ENCODE measurements at regions not wholly inside any gene's neighbourhood (a gene's known extent, or its start where the extent isn't known, plus 50 kb on each side); places are given as distances from the start of the nearest gene placed in this dataset.

DNA sequence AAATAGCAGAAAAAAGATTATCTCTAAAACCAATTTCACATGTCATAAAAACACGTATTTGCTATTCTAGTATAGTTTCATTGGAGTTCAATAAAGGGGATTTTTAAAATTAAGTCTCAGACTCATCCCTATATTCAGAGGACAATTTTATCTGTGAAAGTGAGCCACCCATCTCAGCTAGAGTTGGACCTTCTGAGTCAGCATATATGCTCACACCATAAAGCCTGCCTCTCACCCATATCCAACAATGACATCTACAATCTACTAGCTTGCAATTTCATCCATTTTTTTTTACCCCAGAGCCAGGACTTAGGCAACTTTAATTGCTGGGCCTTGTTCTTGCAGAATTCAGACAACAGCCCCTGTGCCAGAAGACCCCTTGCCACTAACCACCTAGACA is 165.3 kb upstream of the DYNLRB2 start:
- TF ChIP-seq SPI1 (IDR thresholded peaks at IDR 0.05; ENCODE audit: low read depth, low read length) (no peak), PAX5 (IDR thresholded peaks at IDR 0.05; ENCODE audit: insufficient read depth, low read length, severe bottlenecking) (no peak)
- DNase-seq (ENCODE audit: insufficient read length, low spot score) (no peak), FAIRE-seq (no peak)

- DNase-seq (ENCODE audit: insufficient read length, low spot score) (no peak), FAIRE-seq (no peak)
- TF ChIP-seq PAX5 (IDR thresholded peaks at IDR 0.05; ENCODE audit: insufficient read depth, low read length, severe bottlenecking) (no peak), POLR2A (IDR thresholded peaks at IDR 0.05; ENCODE audit: low read depth, low read length) (no peak), TAF1 (IDR thresholded peaks at IDR 0.05; ENCODE audit: low read depth, low read length) (no peak), SPI1 (IDR thresholded peaks at IDR 0.05; ENCODE audit: low read depth, low read length) (no peak), POU2F2 (IDR thresholded peaks at IDR 0.05; ENCODE audit: low read depth, low read length) (no peak), POLR2AphosphoS5 (IDR thresholded peaks at IDR 0.05; ENCODE audit: low read depth, low read length) (no peak)
Measured at GRCh38 chr16:80372341-80372740, 168.5 kb upstream of the DYNLRB2 start.

- FAIRE-seq, result no peak
Measured at GRCh38 chr16:80369138-80369958, 171.4 kb upstream of the DYNLRB2 start.

GRCh38 chr16:80367037-80367658 is 173.6 kb upstream of the DYNLRB2 start:
- TF ChIP-seq POLR2AphosphoS5 (IDR thresholded peaks at IDR 0.05; ENCODE audit: low read depth, low read length), result no peak
- no peak for TF ChIP-seq TAF1 (IDR thresholded peaks at IDR 0.05; ENCODE audit: low read depth, low read length)
- TF ChIP-seq SPI1 (IDR thresholded peaks at IDR 0.05; ENCODE audit: low read depth, low read length), result no peak
- TF ChIP-seq PAX5 (IDR thresholded peaks at IDR 0.05; ENCODE audit: insufficient read depth, low read length, severe bottlenecking), result no peak
- TF ChIP-seq POU2F2 (IDR thresholded peaks at IDR 0.05; ENCODE audit: low read depth, low read length), result no peak
- TF ChIP-seq POLR2A (IDR thresholded peaks at IDR 0.05; ENCODE audit: low read depth, low read length), result no peak
- FAIRE-seq, result no peak

More at GRCh38 chr16:80369138-80369958, 171.4 kb upstream of the DYNLRB2 start:
- no peak for DNase-seq (ENCODE audit: insufficient read length, low spot score)
- no peak for TF ChIP-seq POU2F2 (IDR thresholded peaks at IDR 0.05; ENCODE audit: low read depth, low read length)
- TF ChIP-seq PAX5 (IDR thresholded peaks at IDR 0.05; ENCODE audit: insufficient read depth, low read length, severe bottlenecking), result no peak
- no peak for TF ChIP-seq SPI1 (IDR thresholded peaks at IDR 0.05; ENCODE audit: low read depth, low read length)
- no peak for TF ChIP-seq POLR2AphosphoS5 (IDR thresholded peaks at IDR 0.05; ENCODE audit: low read depth, low read length)

GRCh38 chr16:80366023-80366422 is 174.8 kb upstream of the DYNLRB2 start:
- TF ChIP-seq POLR2AphosphoS5 (IDR thresholded peaks at IDR 0.05; ENCODE audit: low read depth, low read length) (no peak), POU2F2 (IDR thresholded peaks at IDR 0.05; ENCODE audit: low read depth, low read length) (no peak), POLR2A (IDR thresholded peaks at IDR 0.05; ENCODE audit: low read depth, low read length) (no peak), PAX5 (IDR thresholded peaks at IDR 0.05; ENCODE audit: insufficient read depth, low read length, severe bottlenecking) (no peak), TAF1 (IDR thresholded peaks at IDR 0.05; ENCODE audit: low read depth, low read length) (no peak), SPI1 (IDR thresholded peaks at IDR 0.05; ENCODE audit: low read depth, low read length) (no peak)
- no peak for DNase-seq (ENCODE audit: insufficient read length, low spot score)
- FAIRE-seq, result no peak

More at GRCh38 chr16:80367037-80367658, 173.6 kb upstream of the DYNLRB2 start:
- DNase-seq (ENCODE audit: insufficient read length, low spot score), result no peak

DNA sequence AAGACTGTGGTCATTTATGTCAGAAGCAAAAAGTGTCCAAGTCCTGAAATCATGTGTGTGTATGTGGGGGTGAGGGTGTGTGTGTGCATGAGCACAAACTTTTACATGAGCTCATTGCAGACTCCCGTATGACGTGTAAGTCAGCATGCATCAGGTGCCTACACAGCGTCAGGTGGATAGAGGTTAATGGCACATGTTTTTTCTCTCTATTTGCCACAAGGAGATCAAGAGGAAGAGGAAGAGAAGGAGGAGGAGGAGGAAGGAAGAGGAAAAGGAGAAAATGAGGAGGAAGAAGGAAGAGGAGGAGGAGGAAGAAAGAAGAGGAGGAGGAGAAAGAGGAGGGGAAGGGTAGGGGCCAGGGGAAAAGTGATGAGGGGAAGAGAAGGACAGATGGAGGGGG is 178.0 kb upstream of the DYNLRB2 start:
- TF ChIP-seq SPI1 (IDR thresholded peaks at IDR 0.05; ENCODE audit: low read depth, low read length) (no peak), POU2F2 (IDR thresholded peaks at IDR 0.05; ENCODE audit: low read depth, low read length) (no peak), TAF1 (IDR thresholded peaks at IDR 0.05; ENCODE audit: low read depth, low read length) (no peak), PAX5 (IDR thresholded peaks at IDR 0.05; ENCODE audit: insufficient read depth, low read length, severe bottlenecking) (no peak), POLR2A (IDR thresholded peaks at IDR 0.05; ENCODE audit: low read depth, low read length) (no peak), POLR2AphosphoS5 (IDR thresholded peaks at IDR 0.05; ENCODE audit: low read depth, low read length) (no peak)
- no peak for FAIRE-seq
- DNase-seq (ENCODE audit: insufficient read length, low spot score), result no peak

DNA sequence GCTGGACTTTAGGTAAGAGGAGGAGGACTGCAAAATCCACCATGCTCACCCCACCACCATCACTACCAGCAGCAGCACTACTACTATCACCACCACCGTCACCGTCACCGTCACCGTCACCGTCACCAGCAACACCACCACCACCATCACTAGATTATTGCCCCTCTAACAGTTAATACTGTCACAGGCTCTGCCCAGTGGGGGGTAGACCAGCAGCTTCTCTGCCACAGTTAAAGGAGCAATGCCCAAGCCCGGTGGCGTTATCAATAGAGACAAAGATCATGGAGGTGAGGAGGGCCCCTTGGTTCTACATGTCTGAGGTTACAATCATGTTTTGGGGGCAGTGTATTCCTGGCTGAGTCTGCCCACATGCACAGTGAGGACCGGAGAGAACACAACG is 184.4 kb upstream of the DYNLRB2 start:
- no peak for FAIRE-seq
- no peak for DNase-seq (ENCODE audit: insufficient read length, low spot score)
- no peak for TF ChIP-seq TAF1 (IDR thresholded peaks at IDR 0.05; ENCODE audit: low read depth, low read length)
- TF ChIP-seq POU2F2 (IDR thresholded peaks at IDR 0.05; ENCODE audit: low read depth, low read length), result no peak
- TF ChIP-seq SPI1 (IDR thresholded peaks at IDR 0.05; ENCODE audit: low read depth, low read length), result no peak
- TF ChIP-seq POLR2A (IDR thresholded peaks at IDR 0.05; ENCODE audit: low read depth, low read length), result no peak
- TF ChIP-seq POLR2AphosphoS5 (IDR thresholded peaks at IDR 0.05; ENCODE audit: low read depth, low read length), result no peak
- TF ChIP-seq PAX5 (IDR thresholded peaks at IDR 0.05; ENCODE audit: insufficient read depth, low read length, severe bottlenecking), result no peak

GRCh38 chr16:80355335-80355734 is 185.5 kb upstream of the DYNLRB2 start:
- TF ChIP-seq POU2F2 (IDR thresholded peaks at IDR 0.05; ENCODE audit: low read depth, low read length), result no peak
- TF ChIP-seq TAF1 (IDR thresholded peaks at IDR 0.05; ENCODE audit: low read depth, low read length), result no peak
- no peak for TF ChIP-seq PAX5 (IDR thresholded peaks at IDR 0.05; ENCODE audit: insufficient read depth, low read length, severe bottlenecking)
- no peak for TF ChIP-seq POLR2AphosphoS5 (IDR thresholded peaks at IDR 0.05; ENCODE audit: low read depth, low read length)
- no peak for TF ChIP-seq SPI1 (IDR thresholded peaks at IDR 0.05; ENCODE audit: low read depth, low read length)
- no peak for TF ChIP-seq POLR2A (IDR thresholded peaks at IDR 0.05; ENCODE audit: low read depth, low read length)
- FAIRE-seq, result no peak
- no peak for DNase-seq (ENCODE audit: insufficient read length, low spot score)

GRCh38 chr16:80350061-80350460 is 190.7 kb upstream of the DYNLRB2 start:
- no peak for TF ChIP-seq TAF1 (IDR thresholded peaks at IDR 0.05; ENCODE audit: low read depth, low read length)
- TF ChIP-seq POU2F2 (IDR thresholded peaks at IDR 0.05; ENCODE audit: low read depth, low read length), result no peak
- no peak for TF ChIP-seq SPI1 (IDR thresholded peaks at IDR 0.05; ENCODE audit: low read depth, low read length)
- no peak for TF ChIP-seq PAX5 (IDR thresholded peaks at IDR 0.05; ENCODE audit: insufficient read depth, low read length, severe bottlenecking)
- TF ChIP-seq POLR2A (IDR thresholded peaks at IDR 0.05; ENCODE audit: low read depth, low read length), result no peak
- no peak for TF ChIP-seq POLR2AphosphoS5 (IDR thresholded peaks at IDR 0.05; ENCODE audit: low read depth, low read length)
- no peak for FAIRE-seq

More at GRCh38 chr16:80350061-80350460, 190.7 kb upstream of the DYNLRB2 start:
- no peak for DNase-seq (ENCODE audit: insufficient read length, low spot score)
